ENCODE measurements at regions not wholly inside any gene's neighbourhood (a gene's known extent, or its start where the extent isn't known, plus 50 kb on each side); places are given as distances from the start of the nearest gene placed in this dataset.

DNA sequence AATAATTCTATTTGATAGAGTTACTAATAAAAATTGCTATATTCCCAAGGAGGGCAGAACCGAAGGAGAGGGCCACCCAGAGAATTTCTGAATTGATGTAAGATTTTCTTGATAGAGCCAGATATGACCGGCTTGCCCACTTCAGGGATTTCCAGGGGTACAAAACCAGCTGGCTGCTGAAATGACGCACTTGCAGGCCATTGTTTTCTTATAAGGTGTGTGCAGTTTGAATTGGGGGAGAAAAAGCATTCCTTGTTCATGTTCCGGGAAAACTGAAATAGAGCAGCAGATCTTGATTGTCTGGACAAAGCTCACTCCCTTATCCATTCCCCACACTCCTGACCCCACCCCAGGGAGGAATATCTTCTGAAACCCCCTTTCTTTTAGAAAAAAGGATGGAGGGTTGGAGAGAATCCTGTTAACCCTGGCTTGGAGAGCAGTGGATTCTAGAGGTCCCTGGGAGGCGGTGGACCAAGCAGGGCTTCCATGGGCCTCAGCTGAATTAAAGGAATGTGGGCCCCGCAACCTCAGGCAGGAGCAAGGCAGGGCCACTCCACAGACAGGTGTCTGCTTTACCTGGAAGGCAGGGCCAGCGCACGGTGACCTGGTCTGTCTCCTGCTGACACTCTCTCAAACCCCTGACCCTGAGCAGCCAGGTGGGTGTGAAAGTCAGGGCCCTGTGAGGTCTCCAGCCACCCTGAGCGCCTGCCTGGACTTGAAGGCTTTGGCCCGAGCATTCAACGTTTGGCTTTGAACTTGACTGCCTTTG is 96.4 kb downstream of the TMEM170B start:
- Histone ChIP-seq H3K27me3 (ENCODE audit: control insufficient read depth, insufficient read depth, low read length, poor library complexity, severe bottlenecking) (no peaks in the 10 kb centered on the region), H3K9me3 (ENCODE audit: control insufficient read depth, low read length) (no peaks in the 10 kb centered on the region), H3K4me1 (ENCODE audit: control insufficient read depth, insufficient read depth, low read length) (peaks cover 6% of the 10 kb centered on the region), H3K36me3 (ENCODE audit: control insufficient read depth, insufficient read depth, low read length) (no peaks in the 10 kb centered on the region), H3K4me3 (ENCODE audit: insufficient read depth, low read depth, low read length) (no peak overlapping the region), H3K27ac (ENCODE audit: insufficient read depth, low read depth, low read length, poor library complexity, severe bottlenecking) (no peak overlapping the region)
- 87 to 88% methylated on average over 11 of the region's 11 CpGs for WGBS, 2 experiments

GRCh38 chr6:11634948-11635347 is 97.4 kb downstream of the TMEM170B start:
- Histone ChIP-seq H3K4me1 (ENCODE audit: control insufficient read depth, insufficient read depth, low read length) (peaks cover 6% of the 10 kb centered on the region), H3K36me3 (ENCODE audit: control insufficient read depth, insufficient read depth, low read length) (no peaks in the 10 kb centered on the region), H3K9me3 (ENCODE audit: control insufficient read depth, low read length) (no peaks in the 10 kb centered on the region), H3K4me3 (ENCODE audit: insufficient read depth, low read depth, low read length) (no peak overlapping the region), H3K27ac (ENCODE audit: insufficient read depth, low read depth, low read length, poor library complexity, severe bottlenecking) (no peak overlapping the region), H3K27me3 (ENCODE audit: control insufficient read depth, insufficient read depth, low read length, poor library complexity, severe bottlenecking) (no peaks in the 10 kb centered on the region)
- WGBS, 2 experiments: 90 to 97% methylated on average over 4 of the region's 4 CpGs

- Histone ChIP-seq H3K36me3 (ENCODE audit: control insufficient read depth, insufficient read depth, low read length) (no peaks in the 10 kb centered on the region), H3K27me3 (ENCODE audit: control insufficient read depth, insufficient read depth, low read length, poor library complexity, severe bottlenecking) (no peaks in the 10 kb centered on the region), H3K4me3 (ENCODE audit: insufficient read depth, low read depth, low read length) (no peak overlapping the region), H3K4me1 (ENCODE audit: control insufficient read depth, insufficient read depth, low read length) (peaks cover 6% of the 10 kb centered on the region), H3K27ac (ENCODE audit: insufficient read depth, low read depth, low read length, poor library complexity, severe bottlenecking) (no peak overlapping the region), H3K9me3 (ENCODE audit: control insufficient read depth, low read length) (no peaks in the 10 kb centered on the region)
- 91 to 95% methylated on average over 5 of the region's 5 CpGs for WGBS, 2 experiments
Measured at GRCh38 chr6:11636121-11636520, 98.6 kb downstream of the TMEM170B start.

DNA sequence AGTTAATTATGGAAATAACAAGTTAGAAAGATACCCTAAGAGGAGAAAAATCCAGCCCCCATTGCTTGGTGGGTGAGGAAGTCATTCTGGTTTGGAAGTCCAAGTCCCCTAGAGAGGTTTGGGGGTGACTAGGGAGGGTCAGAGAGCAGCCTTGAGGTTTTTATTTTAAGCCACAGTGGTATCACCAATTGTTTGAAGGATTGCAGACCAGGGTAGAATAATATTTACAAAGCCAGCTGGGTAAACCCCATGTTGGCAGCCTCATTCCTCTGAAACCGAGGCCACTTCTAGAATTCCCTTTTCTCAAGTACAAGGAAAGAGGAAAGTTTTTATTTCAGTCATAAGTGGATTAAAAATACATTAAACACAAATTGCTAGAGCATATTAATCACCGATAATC is 99.7 kb downstream of the TMEM170B start:
- Histone ChIP-seq H3K4me1 (ENCODE audit: control insufficient read depth, insufficient read depth, low read length) (peaks cover under 1% of the 10 kb centered on the region), H3K36me3 (ENCODE audit: control insufficient read depth, insufficient read depth, low read length) (no peaks in the 10 kb centered on the region), H3K9me3 (ENCODE audit: control insufficient read depth, low read length) (no peaks in the 10 kb centered on the region), H3K4me3 (ENCODE audit: insufficient read depth, low read depth, low read length) (no peak overlapping the region), H3K27me3 (ENCODE audit: control insufficient read depth, insufficient read depth, low read length, poor library complexity, severe bottlenecking) (no peaks in the 10 kb centered on the region), H3K27ac (ENCODE audit: insufficient read depth, low read depth, low read length, poor library complexity, severe bottlenecking) (no peak overlapping the region)
- WGBS, 2 experiments: 82 to 85% methylated on average over 2 of the region's 2 CpGs

DNA sequence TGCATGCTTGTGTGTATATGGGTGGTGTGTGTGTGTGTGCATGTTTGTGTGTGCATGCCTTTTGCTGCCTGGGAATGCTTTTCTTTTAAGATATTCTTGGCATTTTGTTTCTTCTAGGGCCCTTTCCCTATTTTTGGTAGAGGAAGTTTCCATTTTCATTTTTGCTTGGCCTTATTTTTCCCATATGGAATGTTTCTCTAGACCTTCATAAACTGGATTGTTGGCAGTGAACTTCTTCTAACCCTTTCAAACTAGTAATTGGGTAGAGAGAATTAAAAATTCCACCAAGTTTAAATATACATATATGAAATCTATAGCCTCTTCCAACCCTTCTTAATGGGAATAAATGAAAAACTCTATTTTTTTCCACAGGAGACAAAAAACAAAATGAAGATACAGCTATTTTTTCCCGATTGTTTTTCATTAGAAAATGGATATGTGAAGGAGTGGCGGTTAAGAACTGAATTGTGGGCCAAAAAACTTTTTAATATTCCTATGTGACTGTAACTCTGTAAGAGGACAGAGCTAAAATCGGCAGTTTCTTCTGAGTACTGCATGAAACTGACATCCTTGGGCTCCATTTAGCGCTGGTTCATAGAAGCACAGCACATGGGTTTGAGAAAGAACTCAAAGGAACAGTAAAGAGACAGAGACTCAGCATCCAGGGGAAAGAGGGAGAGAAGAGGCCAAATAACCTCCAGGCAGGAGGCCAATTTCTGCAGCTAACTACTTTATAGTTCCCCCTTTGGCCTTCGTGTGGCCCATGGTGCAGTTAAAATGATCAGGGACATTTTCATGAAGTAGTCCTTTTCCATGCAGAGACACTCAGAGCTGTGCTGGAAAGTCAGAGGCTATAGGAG is 102.1 kb downstream of the TMEM170B start:
- H3K27ac ChIP-seq (ENCODE audit: insufficient read depth, low read depth, low read length, poor library complexity, severe bottlenecking): no peak overlapping the region
- H3K4me3 ChIP-seq (ENCODE audit: insufficient read depth, low read depth, low read length): no peak overlapping the region
- no peaks in the 10 kb centered on the region for H3K36me3 ChIP-seq (ENCODE audit: control insufficient read depth, insufficient read depth, low read length)
- H3K9me3 ChIP-seq (ENCODE audit: control insufficient read depth, low read length): no peaks in the 10 kb centered on the region
- no peaks in the 10 kb centered on the region for H3K4me1 ChIP-seq (ENCODE audit: control insufficient read depth, insufficient read depth, low read length)
- no peaks in the 10 kb centered on the region for H3K27me3 ChIP-seq (ENCODE audit: control insufficient read depth, insufficient read depth, low read length, poor library complexity, severe bottlenecking)
- 93% methylated on average over 5 of the region's 5 CpGs for WGBS, 2 experiments

DNA sequence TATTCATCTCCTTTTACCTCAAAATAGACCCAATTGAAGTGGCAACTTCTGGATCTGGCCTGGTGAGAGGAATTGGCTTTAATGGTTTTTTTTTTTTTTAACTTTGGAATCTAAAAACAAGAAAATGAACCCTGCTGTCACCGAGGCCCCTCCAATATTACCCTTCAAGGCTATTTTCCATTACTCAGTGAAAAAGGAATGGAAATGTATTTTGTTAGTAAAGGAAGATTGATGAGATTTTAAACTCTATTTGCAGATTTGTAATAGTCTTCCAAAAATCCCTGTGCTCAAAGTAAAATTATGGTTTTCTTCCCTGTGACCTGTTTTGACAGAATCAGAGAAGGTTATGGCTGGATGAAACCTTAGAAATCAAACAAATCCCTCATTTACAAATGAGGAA is 102.9 kb downstream of the TMEM170B start:
- H3K4me3 ChIP-seq (ENCODE audit: insufficient read depth, low read depth, low read length): no peak overlapping the region
- 100% methylated on average over 1 of the region's 1 CpG; no CpG with 5 or more reads in 1 of the 2 experiments for WGBS, 2 experiments
- H3K4me1 ChIP-seq (ENCODE audit: control insufficient read depth, insufficient read depth, low read length): no peaks in the 10 kb centered on the region

DNA sequence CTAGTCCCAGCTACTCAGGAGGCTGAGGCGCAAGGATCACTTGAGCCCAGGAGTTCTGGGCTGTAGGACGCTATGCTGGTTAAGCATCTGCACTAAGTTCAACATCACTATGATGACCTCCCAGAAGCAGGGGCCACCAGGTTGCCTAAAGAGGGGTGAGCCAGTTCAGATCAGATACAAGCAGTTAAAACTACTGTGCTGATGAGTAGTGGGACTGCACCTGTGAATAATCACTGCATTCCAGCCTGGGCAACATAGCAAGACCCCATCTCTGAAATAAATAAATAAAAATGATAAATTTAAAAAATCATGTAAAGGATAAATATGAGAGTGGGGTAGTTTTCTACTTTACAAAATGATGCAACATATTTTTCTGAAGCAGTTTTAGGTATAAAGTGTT is 106.5 kb downstream of the TMEM170B start:
- H3K9me3 ChIP-seq (ENCODE audit: control insufficient read depth, low read length): no peaks in the 10 kb centered on the region
- WGBS, 2 experiments: 92 to 93% methylated on average over 2 of the region's 2 CpGs

More for the DNA sequence above, 102.9 kb downstream of the TMEM170B start:
- no peaks in the 10 kb centered on the region for H3K27me3 ChIP-seq (ENCODE audit: control insufficient read depth, insufficient read depth, low read length, poor library complexity, severe bottlenecking)
- H3K9me3 ChIP-seq (ENCODE audit: control insufficient read depth, low read length): no peaks in the 10 kb centered on the region
- no peak overlapping the region for H3K27ac ChIP-seq (ENCODE audit: insufficient read depth, low read depth, low read length, poor library complexity, severe bottlenecking)
- H3K36me3 ChIP-seq (ENCODE audit: control insufficient read depth, insufficient read depth, low read length): no peaks in the 10 kb centered on the region

GRCh38 chr6:11644601-11645000 is 107.1 kb downstream of the TMEM170B start:
- H3K27ac ChIP-seq (ENCODE audit: insufficient read depth, low read depth, low read length, poor library complexity, severe bottlenecking): no peak overlapping the region
- H3K36me3 ChIP-seq (ENCODE audit: control insufficient read depth, insufficient read depth, low read length): no peaks in the 10 kb centered on the region
- peaks cover 7% of the 10 kb centered on the region for H3K4me1 ChIP-seq (ENCODE audit: control insufficient read depth, insufficient read depth, low read length)
- H3K4me3 ChIP-seq (ENCODE audit: insufficient read depth, low read depth, low read length): no peak overlapping the region
- no peaks in the 10 kb centered on the region for H3K9me3 ChIP-seq (ENCODE audit: control insufficient read depth, low read length)
- 95 to 100% methylated on average over 3 to 4 of the region's 4 CpGs for WGBS, 2 experiments
- H3K27me3 ChIP-seq (ENCODE audit: control insufficient read depth, insufficient read depth, low read length, poor library complexity, severe bottlenecking): no peaks in the 10 kb centered on the region

More for the DNA sequence above, 106.5 kb downstream of the TMEM170B start:
- Histone ChIP-seq H3K4me1 (ENCODE audit: control insufficient read depth, insufficient read depth, low read length) (peaks cover 1% of the 10 kb centered on the region), H3K27ac (ENCODE audit: insufficient read depth, low read depth, low read length, poor library complexity, severe bottlenecking) (no peak overlapping the region), H3K36me3 (ENCODE audit: control insufficient read depth, insufficient read depth, low read length) (no peaks in the 10 kb centered on the region), H3K27me3 (ENCODE audit: control insufficient read depth, insufficient read depth, low read length, poor library complexity, severe bottlenecking) (no peaks in the 10 kb centered on the region), H3K4me3 (ENCODE audit: insufficient read depth, low read depth, low read length) (no peak overlapping the region)

DNA sequence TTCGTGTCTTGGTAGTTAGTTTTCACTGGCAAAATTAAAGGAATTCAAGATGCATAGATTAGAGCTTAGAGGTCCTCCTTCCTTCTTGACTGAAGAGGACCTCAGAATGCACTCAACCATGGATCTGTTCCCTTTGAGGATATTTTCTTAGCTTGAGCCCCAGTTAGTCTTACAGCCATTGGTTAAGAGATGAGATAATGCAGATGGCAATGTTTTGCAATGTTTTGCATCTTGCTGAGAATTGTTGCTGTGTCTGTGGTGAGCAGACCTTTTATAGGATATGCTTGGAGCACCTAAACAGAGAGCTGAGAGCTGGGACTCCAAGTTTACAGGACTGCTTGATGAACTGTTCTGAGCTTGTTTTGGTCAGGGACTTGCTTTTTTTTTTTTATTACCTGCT is 107.5 kb downstream of the TMEM170B start:
- H3K9me3 ChIP-seq (ENCODE audit: control insufficient read depth, low read length): no peaks in the 10 kb centered on the region
- H3K27ac ChIP-seq (ENCODE audit: insufficient read depth, low read depth, low read length, poor library complexity, severe bottlenecking): no peak overlapping the region
- peaks cover 11% of the 10 kb centered on the region for H3K4me1 ChIP-seq (ENCODE audit: control insufficient read depth, insufficient read depth, low read length)
- 90 to 94% methylated on average over 1 of the region's 1 CpG for WGBS, 2 experiments
- H3K4me3 ChIP-seq (ENCODE audit: insufficient read depth, low read depth, low read length): no peak overlapping the region
- no peaks in the 10 kb centered on the region for H3K36me3 ChIP-seq (ENCODE audit: control insufficient read depth, insufficient read depth, low read length)
- no peaks in the 10 kb centered on the region for H3K27me3 ChIP-seq (ENCODE audit: control insufficient read depth, insufficient read depth, low read length, poor library complexity, severe bottlenecking)

GRCh38 chr6:11648436-11648775 is 110.9 kb downstream of the TMEM170B start:
- Histone ChIP-seq H3K4me1 (ENCODE audit: control insufficient read depth, insufficient read depth, low read length) (peaks cover 23% of the 10 kb centered on the region), H3K27ac (ENCODE audit: insufficient read depth, low read depth, low read length, poor library complexity, severe bottlenecking) (no peak overlapping the region), H3K9me3 (ENCODE audit: control insufficient read depth, low read length) (no peaks in the 10 kb centered on the region), H3K4me3 (ENCODE audit: insufficient read depth, low read depth, low read length) (no peak overlapping the region), H3K36me3 (ENCODE audit: control insufficient read depth, insufficient read depth, low read length) (no peaks in the 10 kb centered on the region), H3K27me3 (ENCODE audit: control insufficient read depth, insufficient read depth, low read length, poor library complexity, severe bottlenecking) (no peaks in the 10 kb centered on the region)
- WGBS, 2 experiments: 90% methylated on average over 2 of the region's 2 CpGs; no CpG with 5 or more reads in 1 of the 2 experiments

All from ectodermal cell (in vitro differentiated cells).